PC-9 (cell line): ENCODE measurements at regions not wholly inside any gene's neighbourhood (a gene's known extent, or its start where the extent isn't known, plus 50 kb on each side); places are given as distances from the start of the nearest gene placed in this dataset.

Experiments used
- BruUV-seq: library from RNA; stranded (reverse); fragments of 400-500 nt; replicated peaks from 2 replicates; lab custom pipeline; 2021; lab: Mats Ljungman, UMichigan
- CTCF ChIA-PET: fragments of 300-600 bp; sonication (Branson Sonifier 250); formaldehyde crosslinking; loops from one replicate; lab custom pipeline; 2022; ENCODE audit warnings: antibody characterized with exemption; lab: Charles Lee
- POLR2A ChIA-PET: fragments of 300-600 bp; sonication (Branson Sonifier 250); formaldehyde crosslinking; loops from one replicate; lab custom pipeline; 2022; ENCODE audit warnings: antibody characterized with exemption; ENCODE audit not compliant: unreplicated experiment; lab: Charles Lee
- DNase-seq, 2 experiments: peaks; one replicate each; pipeline versions ENCODE4 v3.0.0 to v3.0.0-alpha.2; 2015 to 2022; ENCODE audit warnings: mixed read lengths in 1 of 2
- H2AFZ ChIP-seq: fragments of 200-600 bp; sonication (generic); 2 replicates; pipeline ENCODE4 v1.8.1; 2017; ENCODE audit warnings: antibody characterized with exemption
- H3F3A ChIP-seq: fragments of 200-600 bp; sonication (generic); 2 replicates; pipeline ENCODE4 v1.8.1; 2017; ENCODE audit warnings: antibody characterized with exemption, mild to moderate bottlenecking, low read depth; ENCODE audit not compliant: insufficient read depth
- H3K27ac ChIP-seq: fragments of 200-600 bp; sonication (generic); 2 replicates; pipeline ENCODE4 v1.6.1; 2016; ENCODE audit warnings: mixed run types
- H3K27me3 ChIP-seq: fragments of 200-600 bp; sonication (generic); 2 replicates; pipeline ENCODE4 v1.6.1; 2016; ENCODE audit warnings: low read depth, mixed run types; ENCODE audit not compliant: insufficient read depth
- H3K36me3 ChIP-seq: fragments of 200-600 bp; sonication (generic); 2 replicates; pipeline ENCODE4 v1.6.1; 2016; ENCODE audit warnings: low read depth, mixed run types
- H3K4me1 ChIP-seq: fragments of 200-600 bp; sonication (generic); replicated peaks from 2 replicates; pipeline ENCODE4 v1.6.1; 2016; ENCODE audit warnings: mixed run types; ENCODE audit not compliant: insufficient read depth
- H3K4me2 ChIP-seq: fragments of 200-600 bp; sonication (generic); 2 replicates; pipeline ENCODE4 v1.6.1; 2017; ENCODE audit warnings: mixed run types
- H3K4me3 ChIP-seq: fragments of 200-600 bp; sonication (generic); 2 replicates; pipeline ENCODE4 v1.6.1; 2016; ENCODE audit warnings: mixed run types
- H3K79me2 ChIP-seq: fragments of 200-600 bp; sonication (generic); 2 replicates; pipeline ENCODE4 v1.6.1; 2017; ENCODE audit warnings: low read depth, mixed run types
- H3K9me2 ChIP-seq: fragments of 200-600 bp; sonication (generic); 2 replicates; pipeline ENCODE4 v1.8.1; 2017; ENCODE audit warnings: mild to moderate bottlenecking; ENCODE audit not compliant: insufficient read depth
- H3K9me3 ChIP-seq: fragments of 200-600 bp; sonication (generic); 2 replicates; pipeline ENCODE4 v1.8.1; 2016; ENCODE audit warnings: low read depth; ENCODE audit not compliant: insufficient read depth
- H4K20me1 ChIP-seq: fragments of 200-600 bp; sonication (generic); 2 replicates; pipeline ENCODE4 v1.8.1; 2017; ENCODE audit not compliant: insufficient read depth
- CTCF ChIP-seq: fragments of 200-600 bp; sonication (generic); conservative IDR thresholded peaks from 2 replicates; pipeline ENCODE4 v1.6.1; 2017; ENCODE audit warnings: mixed run types, antibody characterized with exemption, mild to moderate bottlenecking, moderate library complexity
- EZH2 ChIP-seq: fragments of 200-600 bp; sonication (generic); IDR thresholded peaks from 2 replicates; pipeline ENCODE4 v1.8.0; 2017; ENCODE audit warnings: antibody characterized with exemption, low read depth
- intact Hi-C: fragments of 100-400 bp; cut with micrococcal nuclease; formaldehyde crosslinking; loops from one replicate; pipeline ENCODE4 v1.10.0; 2022; ENCODE audit not compliant: unreplicated experiment

DNA sequence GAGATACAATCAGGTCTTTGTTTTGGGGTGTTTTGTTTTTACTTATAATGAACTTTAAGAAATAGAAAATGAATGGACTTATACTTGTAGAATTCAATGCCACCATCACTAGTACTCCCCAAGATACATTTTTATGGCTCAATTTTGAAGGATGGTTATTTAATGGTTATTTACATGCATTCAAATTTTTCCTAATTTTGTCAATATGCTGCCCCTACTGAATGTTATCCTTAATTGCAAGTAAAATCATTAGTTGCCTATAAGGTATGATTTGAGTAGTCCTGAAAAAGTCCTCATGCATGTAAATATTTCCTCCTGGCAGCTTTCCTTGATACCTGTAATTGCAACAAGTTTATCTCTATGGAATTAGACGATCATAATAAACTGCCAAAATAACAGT lies 391.2 kb downstream of the BCAT1 start:
- Histone ChIP-seq H3K79me2 (no peaks in the 10 kb centered on the region), H3K27me3 (peaks cover 36% of the 10 kb centered on the region), H3F3A (no peaks in the 10 kb centered on the region), H2AFZ (no peak overlapping the region), H3K4me1 (no peaks in the 10 kb centered on the region), H3K36me3 (no peaks in the 10 kb centered on the region), H3K27ac (no peak overlapping the region), H4K20me1 (no peaks in the 10 kb centered on the region), H3K4me3 (no peak overlapping the region), H3K9me2 (no peaks in the 10 kb centered on the region), H3K9me3 (no peaks in the 10 kb centered on the region), H3K4me2 (no peak overlapping the region)
- intact Hi-C loops: no loop called here
- TF ChIP-seq EZH2 (no peak), CTCF (no peak)
- CTCF ChIA-PET: no interaction called here
- BruUV-seq: no TSS peak
- DNase-seq: no peak
- POLR2A ChIA-PET: no interaction called here

- no peaks in the 10 kb centered on the region for H3K36me3 ChIP-seq
- no peaks in the 10 kb centered on the region for H3K4me1 ChIP-seq
- no peak for DNase-seq
- intact Hi-C loops: no loop called here
- H3K9me2 ChIP-seq: no peaks in the 10 kb centered on the region
- H4K20me1 ChIP-seq: no peaks in the 10 kb centered on the region
- no TSS peak for BruUV-seq
- H3K4me2 ChIP-seq: no peak overlapping the region
- H2AFZ ChIP-seq: no peak overlapping the region
- H3K9me3 ChIP-seq: no peaks in the 10 kb centered on the region
- POLR2A ChIA-PET: no interaction called here
- H3K4me3 ChIP-seq: no peak overlapping the region
- peaks cover 34% of the 10 kb centered on the region for H3K27me3 ChIP-seq
- CTCF ChIA-PET: no interaction called here
- no peaks in the 10 kb centered on the region for H3F3A ChIP-seq
- no peaks in the 10 kb centered on the region for H3K79me2 ChIP-seq
- TF ChIP-seq CTCF: no peak
- TF ChIP-seq EZH2: no peak
- H3K27ac ChIP-seq: no peak overlapping the region
Observed at GRCh38 chr12:24555730-24556129, 393.2 kb downstream of the BCAT1 start.

DNA sequence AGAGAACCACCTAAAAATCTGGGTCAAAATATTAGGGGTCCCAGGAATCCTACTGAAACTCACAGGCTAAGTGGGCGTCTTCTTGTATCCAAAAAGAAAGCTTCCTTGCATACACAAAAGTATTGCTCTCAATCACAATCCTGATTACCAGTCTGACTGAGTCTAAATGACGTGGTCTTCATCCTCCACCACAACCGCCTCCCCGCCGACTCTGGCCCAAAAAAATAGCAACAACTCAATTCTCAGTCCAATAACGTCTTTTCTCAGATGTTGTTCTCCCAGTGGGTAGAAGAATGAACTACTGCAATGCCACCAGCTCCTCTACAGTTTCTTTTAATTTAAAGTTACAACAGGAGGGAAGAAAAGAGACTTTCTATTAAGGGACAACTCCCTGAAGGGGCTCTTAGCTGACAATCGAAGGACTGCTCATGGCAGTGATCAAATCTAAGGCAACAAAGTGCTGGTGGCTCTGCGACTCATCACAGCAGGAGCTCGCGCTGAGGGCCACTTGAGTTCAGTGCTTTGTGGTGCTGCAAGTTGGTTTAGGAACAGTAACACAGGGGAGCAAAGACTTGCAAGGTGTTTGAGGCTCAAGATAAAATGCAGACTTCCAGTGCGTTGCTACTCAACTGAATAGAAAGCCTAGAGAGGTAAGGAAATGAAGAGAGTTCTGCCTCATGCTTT lies 394.1 kb downstream of the BCAT1 start:
- DNase-seq: no peak
- Histone ChIP-seq H4K20me1 (no peaks in the 10 kb centered on the region), H3K4me1 (no peaks in the 10 kb centered on the region), H3F3A (no peaks in the 10 kb centered on the region), H3K4me2 (no peak overlapping the region), H3K79me2 (no peaks in the 10 kb centered on the region), H3K27me3 (peaks cover 30% of the 10 kb centered on the region), H3K9me2 (no peaks in the 10 kb centered on the region), H2AFZ (no peak overlapping the region), H3K36me3 (no peaks in the 10 kb centered on the region), H3K4me3 (no peak overlapping the region), H3K9me3 (no peaks in the 10 kb centered on the region), H3K27ac (no peak overlapping the region)
- no peak for TF ChIP-seq CTCF
- no peak for TF ChIP-seq EZH2
- no TSS peak for BruUV-seq
- ChIA-PET CTCF (no interaction called here), POLR2A (no interaction called here)
- intact Hi-C loops: no loop called here
